SK-N-MC (cell line): ENCODE measurements at regions not wholly inside any gene's neighbourhood (a gene's known extent, or its start where the extent isn't known, plus 50 kb on each side); places are given as distances from the start of the nearest gene placed in this dataset.

Source experiments
- EZH2 ChIP-seq: fragments of 200-600 bp; sonication (generic); IDR thresholded peaks from one replicate; pipeline ENCODE4 v1.6.1; 2017; ENCODE audit warnings: antibody characterized with exemption
- FOXP2 ChIP-seq: optimal IDR thresholded peaks from 2 replicates; pipeline ENCODE3; 2011; ENCODE audit warnings: mild to moderate bottlenecking, moderate library complexity; ENCODE audit not compliant: insufficient read depth; ENCODE audit errors: extremely low read length, control extremely low read depth
- POLR2AphosphoS5 ChIP-seq: IDR thresholded peaks from 2 replicates; pipeline ENCODE4 v1.6.1; 2012; ENCODE audit warnings: mild to moderate bottlenecking, low read depth, low read length, borderline replicate concordance

DNA sequence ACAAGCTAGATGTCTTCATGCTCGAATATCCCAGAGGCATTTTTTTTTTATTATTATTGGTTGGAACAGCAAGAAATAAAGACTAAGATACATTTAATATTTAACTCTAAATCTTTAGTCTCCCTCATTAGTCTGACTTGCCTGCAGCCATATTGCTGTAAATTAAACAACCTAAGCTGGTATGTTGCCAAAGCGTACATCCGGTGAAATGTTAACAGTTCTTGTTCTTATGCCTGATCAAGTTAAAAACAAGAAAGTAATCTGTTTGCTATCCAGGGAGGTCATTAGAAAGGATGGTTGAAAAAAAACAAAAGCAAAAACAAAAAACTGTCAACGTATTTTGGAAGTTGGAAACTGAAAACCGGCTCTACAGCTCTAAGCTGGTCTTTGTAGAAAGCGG lies 125.9 kb upstream of the NABP1 start:
- peak; percentile 52; the same call in 1 of the 2 replicates for TF ChIP-seq POLR2AphosphoS5
- no peak for TF ChIP-seq EZH2
- TF ChIP-seq FOXP2, result peak; percentile 41
